CD4-positive, alpha-beta memory T cell (primary cell): ENCODE measurements at regions not wholly inside any gene's neighbourhood (a gene's known extent, or its start where the extent isn't known, plus 50 kb on each side); places are given as distances from the start of the nearest gene placed in this dataset.

Source experiments
- CTCF ChIA-PET: fragments of 350-600 bp; sonication (Branson Sonifier 250); formaldehyde crosslinking; loops from one replicate; lab custom pipeline; 2021; ENCODE audit warnings: inconsistent platforms; ENCODE audit not compliant: partially characterized antibody; lab: Charles Lee
- POLR2A ChIA-PET: fragments of 350-600 bp; sonication (Branson Sonifier 250); formaldehyde crosslinking; loops from one replicate; lab custom pipeline; 2021; ENCODE audit not compliant: partially characterized antibody; lab: Charles Lee
- DNase-seq, 5 donors: peaks; one replicate each; pipeline versions ENCODE4 v3.0.0 to v3.0.0-alpha.2; 2020 to 2022; ENCODE audit warnings: mixed read lengths in 1 of 5
- H3K27ac ChIP-seq: one replicate; pipeline ENCODE4 v1.7.0; 2013; ENCODE audit warnings: low read depth, low read length
- H3K27me3 ChIP-seq: 2 replicates; pipeline ENCODE4 v1.7.0; 2013; ENCODE audit warnings: mild to moderate bottlenecking, low read length, moderate library complexity; ENCODE audit not compliant: insufficient read depth
- H3K36me3 ChIP-seq: 2 replicates; pipeline ENCODE4 v1.7.0; 2013; ENCODE audit warnings: mild to moderate bottlenecking, low read length, moderate library complexity; ENCODE audit not compliant: insufficient read depth
- H3K4me1 ChIP-seq: 2 replicates; pipeline ENCODE4 v1.7.0; 2013; ENCODE audit warnings: mild to moderate bottlenecking, low read length, moderate library complexity; ENCODE audit not compliant: insufficient read depth
- H3K4me3 ChIP-seq, 2 donors: one replicate each; pipeline ENCODE4 v1.7.0; 2013; ENCODE audit warnings: low read length in 2 of 2, mild to moderate bottlenecking in 1 of 2
- H3K9me3 ChIP-seq, 2 donors: one replicate each; pipeline ENCODE4 v1.7.0; 2013; ENCODE audit warnings: low read length in 2 of 2, control low read depth in 1 of 2; ENCODE audit not compliant: control insufficient read depth in 1 of 2
- H3K27ac Mint-ChIP-seq, 7 donors: one replicate each; pipeline ENCODE4 v1.8.0; 2020 to 2021; ENCODE audit warnings: mixed read lengths in 7 of 7, mild to moderate bottlenecking in 6 of 7, inconsistent platforms in 3 of 7, moderate library complexity in 3 of 7
- H3K27me3 Mint-ChIP-seq, 2 donors: one replicate each; pipeline ENCODE4 v1.8.0; 2020 to 2021; ENCODE audit warnings: mixed read lengths in 2 of 2
- H3K36me3 Mint-ChIP-seq, 2 donors: one replicate each; pipeline ENCODE4 v1.8.0; 2020 to 2021; ENCODE audit warnings: mixed read lengths in 2 of 2, inconsistent platforms in 1 of 2, mild to moderate bottlenecking in 1 of 2
- H3K4me1 Mint-ChIP-seq, 4 donors: one replicate each; pipeline ENCODE4 v1.8.0; 2020 to 2021; ENCODE audit warnings: mixed read lengths in 4 of 4, mild to moderate bottlenecking in 1 of 4
- H3K4me3 Mint-ChIP-seq, 8 donors: one replicate each; pipeline ENCODE4 v1.8.0; 2020 to 2021; ENCODE audit warnings: mixed read lengths in 8 of 8, mild to moderate bottlenecking in 7 of 8, moderate library complexity in 6 of 8, inconsistent platforms in 3 of 8
- H3K9me3 Mint-ChIP-seq, 8 donors: one replicate each; pipeline ENCODE4 v1.8.0; 2020 to 2021; ENCODE audit warnings: mixed read lengths in 8 of 8, mild to moderate bottlenecking in 5 of 8, inconsistent platforms in 3 of 8, moderate library complexity in 1 of 8
- intact Hi-C: fragments of 100-400 bp; cut with micrococcal nuclease; formaldehyde crosslinking; loops from one replicate; pipeline ENCODE4 v1.15.1; 2023

DNA sequence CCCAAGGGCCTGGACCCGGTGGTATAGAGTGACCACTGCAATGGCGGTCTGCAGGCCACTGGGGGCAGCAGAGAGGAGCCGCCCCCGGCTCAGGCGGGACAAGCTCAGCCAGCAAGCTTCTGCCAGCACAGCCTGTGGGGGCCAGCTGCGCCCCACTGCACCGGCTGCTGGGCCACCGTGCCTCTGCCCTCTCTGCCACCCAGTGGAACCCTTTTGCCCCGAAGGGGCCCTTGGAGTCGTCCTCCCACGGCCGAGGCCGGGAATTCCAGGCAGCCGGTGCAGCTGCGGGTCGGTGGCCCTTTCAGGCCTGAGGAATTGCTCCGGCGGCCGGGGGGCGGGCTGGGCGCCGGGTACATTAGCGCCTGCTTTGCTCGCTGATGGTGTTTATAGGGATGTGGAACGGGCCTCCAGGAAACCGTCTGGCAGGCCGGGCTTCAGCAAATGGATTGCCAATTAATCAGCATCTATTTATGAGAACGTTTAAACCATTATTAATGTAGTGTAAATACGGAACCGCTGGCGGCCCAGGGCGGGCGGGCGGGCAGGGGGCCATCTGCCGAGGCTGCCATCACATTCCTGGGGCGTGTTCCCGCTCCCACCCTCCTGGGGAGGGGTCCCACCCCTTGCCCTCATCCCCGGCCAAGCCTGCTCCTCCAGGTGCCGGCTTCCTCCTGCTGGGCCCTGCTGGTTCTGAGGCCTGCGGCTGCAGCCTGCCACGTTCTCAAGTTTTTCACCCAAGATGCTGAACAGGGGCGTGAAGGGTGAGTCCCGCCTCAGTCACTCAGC is 127.4 kb downstream of the BARX1 start:
- H3K4me3 Mint-ChIP-seq, result no peak overlapping the region
- peaks cover 0 to 9% (median 2%) of the 10 kb centered on the region in 8 donors for H3K9me3 Mint-ChIP-seq
- Histone ChIP-seq H3K4me3 (no peak overlapping the region), H3K36me3 (no peaks in the 10 kb centered on the region), H3K4me1 (peaks cover 6% of the 10 kb centered on the region), H3K27me3 (no peaks in the 10 kb centered on the region), H3K27ac (no peak overlapping the region), H3K9me3 (no peaks in the 10 kb centered on the region)
- POLR2A ChIA-PET, result no interaction called here
- peaks cover 20 to 42% of the 10 kb centered on the region in 2 donors for H3K27me3 Mint-ChIP-seq
- CTCF ChIA-PET, result interaction anchor here (0.6 to 1.0 kb wide), 5 partner anchors 10 to 514 kb away, joined by 3 to 4 read pairs (median 3); no protein-coding TSS in a partner anchor
- H3K27ac Mint-ChIP-seq, result no peak overlapping the region
- peak in 3 of 5 donors; percentile 15 to 19 (median 16) for DNase-seq
- intact Hi-C loops, result no loop called here
- no peaks in the 10 kb centered on the region for H3K36me3 Mint-ChIP-seq
- H3K4me1 Mint-ChIP-seq, result peaks cover 6 to 13% (median 9%) of the 10 kb centered on the region in 4 donors

DNA sequence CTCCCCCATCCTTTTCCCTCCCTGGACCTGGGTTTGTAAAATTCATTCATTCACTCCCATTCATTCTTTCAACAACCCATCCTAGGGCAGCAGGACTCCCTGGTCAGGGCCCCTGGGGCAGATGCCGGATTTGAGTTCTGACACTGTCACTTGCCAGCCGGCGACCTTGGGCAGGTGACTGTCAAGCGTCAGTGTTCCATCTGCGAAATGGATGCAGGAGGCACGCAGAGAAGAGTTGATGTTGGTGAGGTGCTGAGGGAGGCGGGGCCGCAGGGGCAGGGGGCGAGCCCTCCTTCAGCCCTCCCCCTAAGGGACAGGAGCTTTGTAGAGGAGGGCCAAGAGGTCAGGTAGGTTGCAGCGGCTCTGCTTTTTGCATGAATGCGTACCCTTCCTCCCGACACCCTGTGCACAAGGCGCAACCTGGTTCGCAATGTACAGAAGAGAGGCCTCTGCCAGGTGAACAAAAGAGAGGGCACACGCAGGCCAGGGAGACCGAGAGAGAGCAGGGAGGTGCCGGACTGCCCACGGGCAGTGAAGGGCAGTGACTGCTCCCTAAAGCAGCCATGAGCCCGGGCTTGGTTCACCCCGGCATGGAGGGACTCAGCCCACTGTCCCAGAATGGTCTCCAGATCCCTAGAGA is 128.1 kb downstream of the BARX1 start:
- Mint-ChIP-seq H3K27me3 (peaks cover 18 to 42% of the 10 kb centered on the region in 2 donors), H3K4me1 (peaks cover 6 to 13% (median 9%) of the 10 kb centered on the region in 4 donors), H3K27ac (no peak overlapping the region), H3K4me3 (peak overlapping the region in 4 of 8 donors; percentile 36 to 61 (median 56)), H3K36me3 (no peaks in the 10 kb centered on the region), H3K9me3 (peaks cover 0 to 6% (median 0%) of the 10 kb centered on the region in 8 donors)
- DNase-seq, result no peak
- ChIA-PET POLR2A (no interaction called here), CTCF (interaction anchor here (0.8 to 1.0 kb wide), 3 partner anchors 11 to 23 kb away, joined by 3 to 4 read pairs (median 3); no protein-coding TSS in a partner anchor)
- Histone ChIP-seq H3K27ac (no peak overlapping the region), H3K36me3 (no peaks in the 10 kb centered on the region), H3K27me3 (no peaks in the 10 kb centered on the region), H3K4me3 (no peak overlapping the region), H3K4me1 (peaks cover 6% of the 10 kb centered on the region), H3K9me3 (no peaks in the 10 kb centered on the region)
- intact Hi-C loops, result no loop called here

DNA sequence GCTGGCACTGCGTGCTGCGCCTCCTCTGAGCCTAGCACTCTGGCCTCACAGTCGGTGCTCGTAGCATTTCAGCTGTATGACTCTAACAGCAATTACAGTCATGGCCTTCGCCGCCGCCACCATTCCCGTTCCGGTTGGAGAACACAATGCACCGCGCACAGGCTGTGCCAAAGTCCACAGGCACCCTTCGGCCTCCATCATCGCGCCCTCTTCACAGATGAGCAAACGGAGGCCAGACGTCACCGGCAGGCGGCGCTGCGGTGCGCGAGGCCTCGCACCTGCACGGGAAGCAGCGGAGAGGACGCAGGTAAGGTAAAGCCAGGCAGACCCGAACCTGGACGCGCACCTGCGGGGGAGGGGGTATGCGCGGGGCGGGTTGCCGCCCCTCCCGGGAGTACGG is 128.9 kb downstream of the BARX1 start:
- Histone ChIP-seq H3K36me3 (no peaks in the 10 kb centered on the region), H3K27ac (no peak overlapping the region), H3K4me3 (no peak overlapping the region), H3K27me3 (no peaks in the 10 kb centered on the region), H3K4me1 (peaks cover 6% of the 10 kb centered on the region), H3K9me3 (no peaks in the 10 kb centered on the region)
- peak in 4 of 5 donors; percentile 17 to 52 (median 43) for DNase-seq
- no peaks in the 10 kb centered on the region for H3K36me3 Mint-ChIP-seq
- H3K4me1 Mint-ChIP-seq, result peaks cover 6 to 13% (median 9%) of the 10 kb centered on the region in 4 donors
- POLR2A ChIA-PET, result no interaction called here
- H3K9me3 Mint-ChIP-seq, result peaks cover 0 to 6% (median under 1%) of the 10 kb centered on the region in 8 donors
- H3K27me3 Mint-ChIP-seq, result peaks cover 22 to 44% of the 10 kb centered on the region in 2 donors
- no peak overlapping the region for H3K27ac Mint-ChIP-seq
- CTCF ChIA-PET, result interaction anchor here (1.0 kb wide), 1 partner anchor 12 kb away, joined by 3 read pairs; no protein-coding TSS in a partner anchor
- H3K4me3 Mint-ChIP-seq, result peak overlapping the region in 7 of 8 donors; percentile 5 to 78 (median 52)
- intact Hi-C loops, result no loop called here

DNA sequence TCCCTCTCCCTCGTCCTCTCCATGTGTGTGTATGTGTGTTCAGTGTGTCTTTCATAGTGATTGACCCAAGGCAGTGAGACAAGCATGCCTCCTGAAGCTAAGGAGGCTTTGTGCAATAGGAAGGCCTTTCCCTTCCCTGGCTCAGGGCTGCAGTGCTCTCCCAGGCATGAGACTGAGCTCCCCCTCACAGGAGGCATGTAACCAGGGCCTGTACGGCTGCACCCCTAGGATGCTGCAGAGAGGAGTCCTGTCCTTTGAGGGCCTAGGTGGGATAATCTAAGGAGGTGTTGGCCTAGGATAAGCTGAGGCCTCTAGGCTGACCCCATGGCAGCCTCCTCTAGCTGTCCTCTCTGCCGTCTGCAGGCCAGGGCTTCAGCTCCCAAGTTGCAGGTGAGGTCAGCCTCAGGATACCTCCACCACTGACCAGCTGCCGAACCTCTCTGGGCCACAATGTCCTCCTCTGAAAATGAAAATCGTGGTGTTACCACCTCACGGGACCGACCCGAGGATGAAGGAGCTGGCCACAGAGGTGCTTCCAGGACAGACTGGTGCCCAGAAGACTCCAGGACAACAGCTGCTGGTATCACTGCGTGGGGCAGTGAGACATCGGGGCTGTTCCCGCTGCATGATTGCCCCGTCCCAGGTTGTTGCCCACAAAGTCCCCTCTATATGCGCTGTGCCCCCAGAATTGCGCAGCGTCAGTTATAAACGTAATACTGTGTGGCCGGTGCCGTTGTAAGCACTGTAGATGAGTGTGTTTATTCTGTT is 129.6 kb downstream of the BARX1 start:
- Histone ChIP-seq H3K9me3 (no peaks in the 10 kb centered on the region), H3K36me3 (no peaks in the 10 kb centered on the region), H3K27ac (no peak overlapping the region), H3K4me1 (peaks cover 6% of the 10 kb centered on the region), H3K4me3 (no peak overlapping the region), H3K27me3 (no peaks in the 10 kb centered on the region)
- Mint-ChIP-seq H3K36me3 (no peaks in the 10 kb centered on the region), H3K27me3 (peaks cover 19 to 49% of the 10 kb centered on the region in 2 donors), H3K27ac (no peak overlapping the region), H3K9me3 (peaks cover 0 to 6% (median 0%) of the 10 kb centered on the region in 8 donors), H3K4me3 (peak overlapping the region in 2 of 8 donors; percentile 8 to 59), H3K4me1 (peaks cover 6 to 13% (median 9%) of the 10 kb centered on the region in 4 donors)
- ChIA-PET CTCF (interaction anchor here (0.6 to 1.0 kb wide), 3 partner anchors 12 to 138 kb away, joined by 3 read pairs; no protein-coding TSS in a partner anchor), POLR2A (no interaction called here)
- DNase-seq, result no peak
- intact Hi-C loops, result no loop called here

DNA sequence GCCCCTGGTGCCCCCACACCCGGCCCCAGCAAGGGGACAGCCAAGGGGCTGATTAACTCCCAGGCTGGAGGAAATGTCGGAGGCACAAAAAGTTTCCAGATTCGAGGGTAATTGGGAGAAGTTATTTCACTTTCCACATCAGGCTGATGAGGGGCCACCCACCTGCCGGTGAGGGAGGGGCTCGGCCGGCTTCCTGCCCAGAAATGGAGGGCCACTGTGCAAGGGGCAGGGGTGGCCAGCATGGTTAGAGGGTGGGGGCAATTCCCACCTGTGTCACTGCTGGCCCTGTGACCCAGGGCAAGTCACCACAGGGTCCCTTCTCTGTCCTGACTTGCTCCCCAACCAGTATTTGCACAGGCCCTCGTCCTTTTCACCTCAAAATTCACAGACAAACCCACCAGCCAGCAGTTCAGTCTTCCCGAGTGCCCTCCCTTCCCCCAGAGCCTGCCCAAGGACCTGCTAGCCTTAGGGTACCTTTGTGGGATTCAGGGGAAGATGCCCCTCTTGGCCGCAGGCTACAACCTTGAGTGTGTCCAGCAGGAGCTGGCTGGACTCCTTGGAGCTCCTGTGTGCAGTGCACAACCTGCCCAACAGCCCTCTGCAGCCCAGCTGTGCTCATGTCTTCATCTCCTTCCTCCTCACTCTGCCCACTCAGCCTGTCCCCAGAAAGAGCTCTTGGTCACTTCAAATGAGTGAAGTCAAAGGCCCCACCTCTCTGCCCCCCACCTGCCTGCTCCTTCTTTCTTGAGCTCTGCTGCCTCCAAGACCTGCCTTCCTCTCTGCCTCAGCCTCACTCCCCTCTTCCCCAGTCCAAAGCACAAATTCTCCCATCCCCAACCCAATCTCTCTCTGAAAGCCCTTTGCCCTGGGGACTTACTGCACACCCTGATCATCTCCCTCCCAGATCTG is 130.5 kb downstream of the BARX1 start:
- H3K4me1 ChIP-seq, result peaks cover 6% of the 10 kb centered on the region
- no peak for DNase-seq
- Mint-ChIP-seq H3K27me3 (peaks cover 19 to 54% of the 10 kb centered on the region in 2 donors), H3K4me3 (no peak overlapping the region), H3K27ac (no peak overlapping the region), H3K9me3 (peaks cover 0 to 6% (median 0%) of the 10 kb centered on the region in 8 donors), H3K36me3 (no peaks in the 10 kb centered on the region), H3K4me1 (peaks cover 6 to 13% (median 9%) of the 10 kb centered on the region in 4 donors)
- POLR2A ChIA-PET, result no interaction called here
- CTCF ChIA-PET, result interaction anchor here (0.6 to 1.0 kb wide), 2 partner anchors 11 to 139 kb away, joined by 3 read pairs; no protein-coding TSS in a partner anchor
- H3K4me3 ChIP-seq, result no peak overlapping the region
- no peaks in the 10 kb centered on the region for H3K27me3 ChIP-seq
- no peaks in the 10 kb centered on the region for H3K36me3 ChIP-seq
- H3K27ac ChIP-seq, result no peak overlapping the region
- intact Hi-C loops, result no loop called here
- no peaks in the 10 kb centered on the region for H3K9me3 ChIP-seq

DNA sequence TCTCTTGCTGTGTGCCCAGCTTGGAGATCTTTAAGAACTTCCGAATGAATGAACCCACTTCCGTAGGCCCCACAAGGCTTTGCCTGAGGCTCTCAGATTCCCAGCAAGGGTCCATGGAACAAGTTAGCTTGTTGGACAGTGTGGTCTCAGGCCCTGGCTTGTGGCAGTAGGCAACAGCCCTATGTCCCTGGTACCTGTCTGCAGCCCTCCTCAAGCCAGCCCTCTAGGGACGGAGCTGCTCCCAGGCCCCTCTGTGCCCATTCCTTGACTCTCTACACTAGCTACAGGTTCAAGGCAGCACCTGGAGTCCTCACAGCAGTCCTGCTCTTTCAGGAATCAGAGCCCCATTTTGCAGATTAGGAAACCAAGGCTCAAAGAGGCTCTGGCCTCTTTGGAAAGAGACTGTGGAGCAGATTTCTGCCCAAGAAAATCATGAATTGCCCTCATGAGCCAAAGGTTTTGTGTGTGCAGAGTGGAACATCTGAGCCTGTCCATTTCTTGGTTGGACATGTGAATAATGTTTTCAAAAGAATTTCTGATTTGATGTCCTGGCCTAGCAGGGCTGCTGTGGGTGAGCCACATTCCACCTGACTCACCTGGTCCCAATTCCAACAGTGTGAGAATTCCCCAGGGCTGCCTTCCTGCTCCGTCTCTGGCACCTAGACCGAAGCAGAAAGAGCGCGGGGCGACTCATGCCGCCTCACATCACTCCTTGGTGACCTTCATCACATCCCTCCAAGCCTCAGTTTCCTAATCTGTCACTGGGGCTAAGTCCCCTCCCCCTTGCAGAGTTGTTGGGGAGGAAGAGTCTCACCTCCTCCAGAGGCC is 131.7 kb downstream of the BARX1 start:
- Mint-ChIP-seq H3K4me1 (peaks cover 6 to 13% (median 9%) of the 10 kb centered on the region in 4 donors), H3K4me3 (no peak overlapping the region), H3K27ac (no peak overlapping the region), H3K36me3 (no peaks in the 10 kb centered on the region), H3K27me3 (peaks cover 13 to 46% of the 10 kb centered on the region in 2 donors), H3K9me3 (peaks cover 0 to 6% (median 0%) of the 10 kb centered on the region in 8 donors)
- no peak for DNase-seq
- Histone ChIP-seq H3K27me3 (no peaks in the 10 kb centered on the region), H3K36me3 (no peaks in the 10 kb centered on the region), H3K4me3 (no peak overlapping the region), H3K4me1 (peaks cover 6% of the 10 kb centered on the region), H3K9me3 (no peaks in the 10 kb centered on the region), H3K27ac (no peak overlapping the region)
- ChIA-PET CTCF (no interaction called here), POLR2A (no interaction called here)
- intact Hi-C loops, result no loop called here
